PFSK-1 (cell line): ENCODE measurements at regions not wholly inside any gene's neighbourhood (a gene's known extent, or its start where the extent isn't known, plus 50 kb on each side); places are given as distances from the start of the nearest gene placed in this dataset.

Experiments used
- POLR2AphosphoS5 ChIP-seq: IDR thresholded peaks from 2 replicates; pipeline ENCODE4 v1.6.1; 2012; ENCODE audit warnings: low read depth, mild to moderate bottlenecking, control low read depth, low read length, moderate library complexity
- TAF1 ChIP-seq: IDR thresholded peaks from 2 replicates; pipeline ENCODE4 v1.6.1; 2012; ENCODE audit warnings: low read length, control low read depth, borderline replicate concordance; ENCODE audit not compliant: insufficient read depth
- TF ChIP-seq, protein P1 (sequence below), 2 experiments: IDR thresholded peaks; 2 replicates each; pipeline versions ENCODE4 v1.6.1 to v1.8.0; 2011 to 2012; ENCODE audit warnings: low read depth in 2 of 2, low read length in 2 of 2, control low read depth in 1 of 2, inconsistent platforms in 1 of 2, mild to moderate bottlenecking in 1 of 2, moderate library complexity in 1 of 2; ENCODE audit not compliant: insufficient read depth in 1 of 2

DNA sequence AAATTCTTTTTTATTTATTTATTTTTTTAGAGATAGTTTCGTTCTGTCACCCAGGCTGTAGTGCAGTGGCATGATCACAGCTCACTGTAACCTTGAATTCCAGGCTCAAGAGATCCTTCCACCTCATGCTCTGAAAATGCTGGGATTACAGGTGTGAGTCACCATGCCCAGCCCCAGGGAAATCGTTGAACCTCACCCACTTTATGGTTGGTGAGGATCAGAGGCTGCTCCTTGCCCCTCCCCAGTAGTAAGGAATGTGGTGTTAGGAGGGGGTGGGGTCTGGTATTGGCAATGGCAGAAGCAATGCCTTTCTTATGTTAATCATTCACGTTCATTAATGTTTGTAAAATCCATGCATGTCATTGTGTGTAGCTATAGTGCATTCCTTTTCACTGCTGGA lies 161.9 kb downstream of the SUCLG1 start:
- no peak for TF ChIP-seq POLR2AphosphoS5
- TF ChIP-seq, protein P1, sequence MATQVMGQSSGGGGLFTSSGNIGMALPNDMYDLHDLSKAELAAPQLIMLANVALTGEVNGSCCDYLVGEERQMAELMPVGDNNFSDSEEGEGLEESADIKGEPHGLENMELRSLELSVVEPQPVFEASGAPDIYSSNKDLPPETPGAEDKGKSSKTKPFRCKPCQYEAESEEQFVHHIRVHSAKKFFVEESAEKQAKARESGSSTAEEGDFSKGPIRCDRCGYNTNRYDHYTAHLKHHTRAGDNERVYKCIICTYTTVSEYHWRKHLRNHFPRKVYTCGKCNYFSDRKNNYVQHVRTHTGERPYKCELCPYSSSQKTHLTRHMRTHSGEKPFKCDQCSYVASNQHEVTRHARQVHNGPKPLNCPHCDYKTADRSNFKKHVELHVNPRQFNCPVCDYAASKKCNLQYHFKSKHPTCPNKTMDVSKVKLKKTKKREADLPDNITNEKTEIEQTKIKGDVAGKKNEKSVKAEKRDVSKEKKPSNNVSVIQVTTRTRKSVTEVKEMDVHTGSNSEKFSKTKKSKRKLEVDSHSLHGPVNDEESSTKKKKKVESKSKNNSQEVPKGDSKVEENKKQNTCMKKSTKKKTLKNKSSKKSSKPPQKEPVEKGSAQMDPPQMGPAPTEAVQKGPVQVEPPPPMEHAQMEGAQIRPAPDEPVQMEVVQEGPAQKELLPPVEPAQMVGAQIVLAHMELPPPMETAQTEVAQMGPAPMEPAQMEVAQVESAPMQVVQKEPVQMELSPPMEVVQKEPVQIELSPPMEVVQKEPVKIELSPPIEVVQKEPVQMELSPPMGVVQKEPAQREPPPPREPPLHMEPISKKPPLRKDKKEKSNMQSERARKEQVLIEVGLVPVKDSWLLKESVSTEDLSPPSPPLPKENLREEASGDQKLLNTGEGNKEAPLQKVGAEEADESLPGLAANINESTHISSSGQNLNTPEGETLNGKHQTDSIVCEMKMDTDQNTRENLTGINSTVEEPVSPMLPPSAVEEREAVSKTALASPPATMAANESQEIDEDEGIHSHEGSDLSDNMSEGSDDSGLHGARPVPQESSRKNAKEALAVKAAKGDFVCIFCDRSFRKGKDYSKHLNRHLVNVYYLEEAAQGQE (IDR thresholded peaks at IDR 0.05; ENCODE audit: insufficient read depth in 1 of 2, low read depth in 2 of 2, low read length in 2 of 2), result no peak
- TF ChIP-seq TAF1, result no peak
